ENCODE measurements at regions not wholly inside any gene's neighbourhood (a gene's known extent, or its start where the extent isn't known, plus 50 kb on each side); places are given as distances from the start of the nearest gene placed in this dataset.
"Not testable (repeated sequence)": the region's sequence is repeated elsewhere in the genome, so short reads cannot be mapped to it uniquely, and the experiment has no call there.

GRCh38 chr3:153555919-153556318, 393.9 kb downstream of the RAP2B start:
- Histone ChIP-seq H3K4me1 (ENCODE audit: control insufficient read depth, insufficient read depth, low read length) (no peaks in the 10 kb centered on the region), H3K36me3 (ENCODE audit: control insufficient read depth, insufficient read depth, low read length, severe bottlenecking) (no peaks in the 10 kb centered on the region), H3K9me3 (ENCODE audit: control insufficient read depth, low read length) (peaks cover 14% of the 10 kb centered on the region)

GRCh38 chr3:153559366-153559765, 397.3 kb downstream of the RAP2B start:
- DNase-seq (ENCODE audit: low read depth); H3K36me3 ChIP-seq (ENCODE audit: control insufficient read depth, insufficient read depth, low read length, severe bottlenecking); H3K4me1 ChIP-seq (ENCODE audit: control insufficient read depth, insufficient read depth, low read length); H3K4me3 ChIP-seq (ENCODE audit: low read length); H3K9ac ChIP-seq (ENCODE audit: low read length); H3K27me3 ChIP-seq (replicated peaks; ENCODE audit: control insufficient read depth, insufficient read depth, low read length): not testable (repeated sequence)
- H3K9me3 ChIP-seq (ENCODE audit: control insufficient read depth, low read length) = peaks cover 26% of the 10 kb centered on the region

More at GRCh38 chr3:153555919-153556318, 393.9 kb downstream of the RAP2B start:
- Histone ChIP-seq H3K4me3 (ENCODE audit: low read length) (no peak overlapping the region), H3K9ac (ENCODE audit: low read length) (no peak overlapping the region), H3K27me3 (replicated peaks; ENCODE audit: control insufficient read depth, insufficient read depth, low read length) (no peaks in the 10 kb centered on the region)
- DNase-seq (ENCODE audit: low read depth) = no peak

GRCh38 chr3:153567011-153567410, 405.0 kb downstream of the RAP2B start:
- Histone ChIP-seq H3K4me1 (ENCODE audit: control insufficient read depth, insufficient read depth, low read length) (no peaks in the 10 kb centered on the region), H3K36me3 (ENCODE audit: control insufficient read depth, insufficient read depth, low read length, severe bottlenecking) (no peaks in the 10 kb centered on the region), H3K9ac (ENCODE audit: low read length) (no peak overlapping the region), H3K9me3 (ENCODE audit: control insufficient read depth, low read length) (peaks cover 18% of the 10 kb centered on the region), H3K4me3 (ENCODE audit: low read length) (no peak overlapping the region), H3K27me3 (replicated peaks; ENCODE audit: control insufficient read depth, insufficient read depth, low read length) (no peaks in the 10 kb centered on the region)
- no peak for DNase-seq (ENCODE audit: low read depth)

- no peak overlapping the region for H3K4me3 ChIP-seq (ENCODE audit: low read length)
- peaks cover 18% of the 10 kb centered on the region for H3K9me3 ChIP-seq (ENCODE audit: control insufficient read depth, low read length)
- no peak for DNase-seq (ENCODE audit: low read depth)
- no peak overlapping the region for H3K9ac ChIP-seq (ENCODE audit: low read length)
- H3K4me1 ChIP-seq (ENCODE audit: control insufficient read depth, insufficient read depth, low read length) = no peaks in the 10 kb centered on the region
- no peaks in the 10 kb centered on the region for H3K36me3 ChIP-seq (ENCODE audit: control insufficient read depth, insufficient read depth, low read length, severe bottlenecking)
- H3K27me3 ChIP-seq (replicated peaks; ENCODE audit: control insufficient read depth, insufficient read depth, low read length) = no peaks in the 10 kb centered on the region
Measured at GRCh38 chr3:153567556-153567955, 405.5 kb downstream of the RAP2B start.

- not testable (repeated sequence) for DNase-seq (ENCODE audit: low read depth); H3K9ac ChIP-seq (ENCODE audit: low read length)
Measured at GRCh38 chr3:153570481-153570880, 408.5 kb downstream of the RAP2B start.

GRCh38 chr3:153572165-153572564, 410.1 kb downstream of the RAP2B start:
- no peak for DNase-seq (ENCODE audit: low read depth)
- Histone ChIP-seq H3K4me3 (ENCODE audit: low read length) (no peak overlapping the region), H3K4me1 (ENCODE audit: control insufficient read depth, insufficient read depth, low read length) (no peaks in the 10 kb centered on the region), H3K27me3 (replicated peaks; ENCODE audit: control insufficient read depth, insufficient read depth, low read length) (no peaks in the 10 kb centered on the region), H3K9ac (ENCODE audit: low read length) (no peak overlapping the region), H3K9me3 (ENCODE audit: control insufficient read depth, low read length) (no peaks in the 10 kb centered on the region), H3K36me3 (ENCODE audit: control insufficient read depth, insufficient read depth, low read length, severe bottlenecking) (no peaks in the 10 kb centered on the region)

More at GRCh38 chr3:153570481-153570880, 408.5 kb downstream of the RAP2B start:
- not testable (repeated sequence) for H3K36me3 ChIP-seq (ENCODE audit: control insufficient read depth, insufficient read depth, low read length, severe bottlenecking); H3K4me1 ChIP-seq (ENCODE audit: control insufficient read depth, insufficient read depth, low read length); H3K9me3 ChIP-seq (ENCODE audit: control insufficient read depth, low read length); H3K4me3 ChIP-seq (ENCODE audit: low read length); H3K27me3 ChIP-seq (replicated peaks; ENCODE audit: control insufficient read depth, insufficient read depth, low read length)

- Histone ChIP-seq H3K36me3 (ENCODE audit: control insufficient read depth, insufficient read depth, low read length, severe bottlenecking) (no peaks in the 10 kb centered on the region), H3K9me3 (ENCODE audit: control insufficient read depth, low read length) (no peaks in the 10 kb centered on the region), H3K9ac (ENCODE audit: low read length) (no peak overlapping the region), H3K4me3 (ENCODE audit: low read length) (no peak overlapping the region), H3K27me3 (replicated peaks; ENCODE audit: control insufficient read depth, insufficient read depth, low read length) (no peaks in the 10 kb centered on the region), H3K4me1 (ENCODE audit: control insufficient read depth, insufficient read depth, low read length) (no peaks in the 10 kb centered on the region)
- DNase-seq (ENCODE audit: low read depth) = no peak
Measured at GRCh38 chr3:153572654-153573053, 410.6 kb downstream of the RAP2B start.

- H3K4me1 ChIP-seq (ENCODE audit: control insufficient read depth, insufficient read depth, low read length) = no peaks in the 10 kb centered on the region
- no peaks in the 10 kb centered on the region for H3K9me3 ChIP-seq (ENCODE audit: control insufficient read depth, low read length)
- H3K4me3 ChIP-seq (ENCODE audit: low read length) = no peak overlapping the region
- H3K36me3 ChIP-seq (ENCODE audit: control insufficient read depth, insufficient read depth, low read length, severe bottlenecking) = no peaks in the 10 kb centered on the region
- H3K9ac ChIP-seq (ENCODE audit: low read length) = no peak overlapping the region
- H3K27me3 ChIP-seq (replicated peaks; ENCODE audit: control insufficient read depth, insufficient read depth, low read length) = no peaks in the 10 kb centered on the region
- no peak for DNase-seq (ENCODE audit: low read depth)
Measured at GRCh38 chr3:153573481-153573880, 411.5 kb downstream of the RAP2B start.

GRCh38 chr3:153574445-153574844, 412.4 kb downstream of the RAP2B start:
- Histone ChIP-seq H3K9me3 (ENCODE audit: control insufficient read depth, low read length) (no peaks in the 10 kb centered on the region), H3K36me3 (ENCODE audit: control insufficient read depth, insufficient read depth, low read length, severe bottlenecking) (no peaks in the 10 kb centered on the region), H3K4me1 (ENCODE audit: control insufficient read depth, insufficient read depth, low read length) (no peaks in the 10 kb centered on the region), H3K27me3 (replicated peaks; ENCODE audit: control insufficient read depth, insufficient read depth, low read length) (no peaks in the 10 kb centered on the region), H3K4me3 (ENCODE audit: low read length) (no peak overlapping the region), H3K9ac (ENCODE audit: low read length) (no peak overlapping the region)
- DNase-seq (ENCODE audit: low read depth) = peak; percentile 74

- Histone ChIP-seq H3K36me3 (ENCODE audit: control insufficient read depth, insufficient read depth, low read length, severe bottlenecking) (no peaks in the 10 kb centered on the region), H3K9me3 (ENCODE audit: control insufficient read depth, low read length) (no peaks in the 10 kb centered on the region), H3K27me3 (replicated peaks; ENCODE audit: control insufficient read depth, insufficient read depth, low read length) (no peaks in the 10 kb centered on the region), H3K4me3 (ENCODE audit: low read length) (no peak overlapping the region), H3K4me1 (ENCODE audit: control insufficient read depth, insufficient read depth, low read length) (no peaks in the 10 kb centered on the region), H3K9ac (ENCODE audit: low read length) (no peak overlapping the region)
- DNase-seq (ENCODE audit: low read depth) = no peak
Measured at GRCh38 chr3:153577059-153577736, 415.2 kb downstream of the RAP2B start.

GRCh38 chr3:153578046-153578445, 416.0 kb downstream of the RAP2B start:
- Histone ChIP-seq H3K27me3 (replicated peaks; ENCODE audit: control insufficient read depth, insufficient read depth, low read length) (no peaks in the 10 kb centered on the region), H3K36me3 (ENCODE audit: control insufficient read depth, insufficient read depth, low read length, severe bottlenecking) (no peaks in the 10 kb centered on the region), H3K9me3 (ENCODE audit: control insufficient read depth, low read length) (no peaks in the 10 kb centered on the region), H3K4me3 (ENCODE audit: low read length) (no peak overlapping the region), H3K9ac (ENCODE audit: low read length) (no peak overlapping the region), H3K4me1 (ENCODE audit: control insufficient read depth, insufficient read depth, low read length) (no peaks in the 10 kb centered on the region)
- DNase-seq (ENCODE audit: low read depth) = no peak

- H3K36me3 ChIP-seq (ENCODE audit: control insufficient read depth, insufficient read depth, low read length, severe bottlenecking) = no peaks in the 10 kb centered on the region
- no peak overlapping the region for H3K9ac ChIP-seq (ENCODE audit: low read length)
- H3K27me3 ChIP-seq (replicated peaks; ENCODE audit: control insufficient read depth, insufficient read depth, low read length) = no peaks in the 10 kb centered on the region
- DNase-seq (ENCODE audit: low read depth) = no peak
- H3K4me3 ChIP-seq (ENCODE audit: low read length) = no peak overlapping the region
- H3K9me3 ChIP-seq (ENCODE audit: control insufficient read depth, low read length) = no peaks in the 10 kb centered on the region
- H3K4me1 ChIP-seq (ENCODE audit: control insufficient read depth, insufficient read depth, low read length) = no peaks in the 10 kb centered on the region
Measured at GRCh38 chr3:153590051-153590450, 428.0 kb downstream of the RAP2B start.

All from adipocyte (in vitro differentiated cells).